ENCODE measurements at regions not wholly inside any gene's neighbourhood (a gene's known extent, or its start where the extent isn't known, plus 50 kb on each side); places are given as distances from the start of the nearest gene placed in this dataset.

DNA sequence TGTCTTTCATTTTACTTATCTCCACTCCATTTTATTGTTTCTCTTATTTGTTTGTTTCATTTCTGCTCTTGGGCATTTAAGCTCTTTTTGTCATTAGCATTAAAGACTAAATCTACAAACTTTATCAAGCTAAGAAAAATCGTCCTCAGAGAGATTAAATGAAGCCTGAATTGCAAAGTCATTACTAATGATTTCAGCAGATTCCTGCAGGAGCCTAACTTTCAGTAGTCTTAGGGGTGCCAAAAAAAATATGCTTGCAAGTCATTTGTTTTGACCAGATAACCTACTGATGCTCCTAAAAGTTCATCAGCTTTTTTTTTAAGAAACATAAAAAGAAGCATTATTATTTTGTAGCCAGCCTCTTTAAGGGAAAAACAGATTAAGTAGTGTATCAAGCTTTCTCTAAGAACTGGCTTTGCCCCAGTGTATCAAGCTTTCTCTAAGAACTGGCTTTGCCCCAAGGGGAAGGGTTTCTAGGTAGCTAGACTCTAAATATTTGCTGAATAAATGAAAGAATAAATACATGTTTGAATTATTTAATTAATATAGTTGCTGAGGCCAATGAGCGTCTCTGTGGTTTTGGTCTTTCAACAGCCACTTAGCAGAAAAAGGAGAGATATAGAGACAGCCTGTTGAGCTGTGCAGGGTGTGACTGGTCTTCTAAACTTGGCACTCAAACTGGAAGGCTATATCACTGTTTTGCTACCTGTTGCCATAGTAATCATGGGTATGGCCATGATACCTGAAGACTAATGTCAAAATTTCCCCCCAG, 174.2 kb downstream of the BTC start:
- H3K4me2 ChIP-seq (ENCODE audit: low read length) = no peak overlapping the region
- peaks cover 44% of the 10 kb centered on the region for H3K4me1 ChIP-seq (ENCODE audit: control insufficient read depth, insufficient read depth, low read length)
- no peak overlapping the region for H3K4me3 ChIP-seq (ENCODE audit: low read length)
- H3K9me3 ChIP-seq (replicated peaks; ENCODE audit: low read length) = no peaks in the 10 kb centered on the region
- H3K36me3 ChIP-seq (ENCODE audit: insufficient read depth, low read length) = no peaks in the 10 kb centered on the region
- H3K27me3 ChIP-seq (ENCODE audit: control insufficient read depth, insufficient read depth, low read length) = peaks cover 11% of the 10 kb centered on the region
- H3K9ac ChIP-seq (ENCODE audit: low read depth, low read length) = no peak overlapping the region

DNA sequence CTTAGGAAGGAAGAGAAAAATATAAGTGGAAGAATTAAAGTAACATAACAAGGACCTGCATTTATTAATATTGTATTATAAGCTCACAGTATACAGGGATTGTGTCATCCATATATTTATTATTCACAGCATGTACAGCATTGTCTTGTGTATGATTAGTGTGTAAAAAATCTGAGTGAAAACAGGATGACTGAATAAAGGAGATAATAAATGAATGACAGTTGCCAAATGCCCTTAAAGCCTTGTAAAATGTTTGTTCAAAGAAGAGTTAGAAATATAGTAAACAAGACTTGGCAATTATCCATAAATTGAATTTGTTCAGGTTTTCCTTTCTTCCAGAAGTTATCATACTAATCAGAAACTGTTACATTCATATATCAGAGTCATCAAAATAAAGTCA, 172.7 kb downstream of the BTC start:
- Histone ChIP-seq H3K27me3 (ENCODE audit: control insufficient read depth, insufficient read depth, low read length) (peaks cover 17% of the 10 kb centered on the region), H3K4me1 (ENCODE audit: control insufficient read depth, insufficient read depth, low read length) (peaks cover 53% of the 10 kb centered on the region), H3K4me3 (ENCODE audit: low read length) (no peak overlapping the region), H3K36me3 (ENCODE audit: insufficient read depth, low read length) (no peaks in the 10 kb centered on the region), H3K4me2 (ENCODE audit: low read length) (no peak overlapping the region), H3K9ac (ENCODE audit: low read depth, low read length) (no peak overlapping the region), H3K9me3 (replicated peaks; ENCODE audit: low read length) (no peaks in the 10 kb centered on the region)

DNA sequence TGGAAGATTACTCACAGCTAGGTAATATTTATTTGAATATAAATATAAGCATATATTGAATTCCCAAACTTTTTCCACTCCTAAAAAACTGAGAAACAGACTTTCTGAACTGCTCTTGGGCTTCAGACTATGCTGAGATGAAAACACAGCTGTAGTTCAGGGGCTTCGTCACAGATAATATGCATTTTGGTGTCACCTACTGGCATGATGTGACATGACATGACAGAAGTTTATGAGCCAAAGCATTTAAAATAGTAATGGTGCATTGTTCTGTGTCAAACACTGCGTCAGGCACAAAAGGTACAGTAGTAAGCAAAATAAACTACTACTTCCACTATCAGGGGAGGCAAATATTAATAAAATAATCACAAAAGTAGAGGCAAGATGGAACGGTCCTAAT, 171.3 kb downstream of the BTC start:
- Histone ChIP-seq H3K27me3 (ENCODE audit: control insufficient read depth, insufficient read depth, low read length) (peaks cover 17% of the 10 kb centered on the region), H3K4me1 (ENCODE audit: control insufficient read depth, insufficient read depth, low read length) (peaks cover 51% of the 10 kb centered on the region)

DNA sequence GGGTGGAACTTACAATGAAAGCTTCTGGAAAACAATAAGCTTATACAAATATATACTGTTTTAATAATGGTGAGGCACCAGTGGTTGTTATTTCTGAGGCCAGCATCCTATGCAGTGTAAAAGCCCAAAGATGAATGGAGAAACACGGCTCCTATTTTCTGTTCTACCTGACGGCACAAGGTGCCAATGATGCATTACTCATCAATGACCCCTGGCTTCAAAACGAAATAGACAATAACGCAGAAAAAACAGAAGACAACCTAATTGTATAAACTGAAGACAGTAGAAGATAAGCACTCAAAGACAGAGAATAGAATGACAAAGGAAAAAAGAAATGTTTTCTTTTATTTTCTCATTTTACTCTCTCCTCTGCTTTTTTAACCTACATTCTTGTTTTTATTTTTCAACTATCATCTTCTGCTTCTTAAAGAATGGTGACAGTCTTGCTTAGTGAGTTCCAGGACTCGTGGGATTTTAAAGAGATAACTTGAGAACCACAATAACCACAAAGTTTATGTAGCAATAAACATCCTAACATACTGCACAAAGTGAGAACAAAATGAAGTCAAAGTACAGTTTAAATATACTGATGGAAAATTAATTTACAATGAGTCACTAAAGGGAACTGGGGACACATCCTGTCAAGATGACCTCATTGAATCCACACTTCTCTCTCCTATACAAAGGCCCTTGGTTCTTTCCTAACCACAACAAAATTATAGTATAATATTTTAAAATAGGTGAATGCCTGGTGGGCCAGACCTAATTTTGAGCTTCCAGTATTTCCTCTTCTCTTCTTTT, 169.8 kb downstream of the BTC start:
- peaks cover 17% of the 10 kb centered on the region for H3K27me3 ChIP-seq (ENCODE audit: control insufficient read depth, insufficient read depth, low read length)
- H3K36me3 ChIP-seq (ENCODE audit: insufficient read depth, low read length) = no peaks in the 10 kb centered on the region
- no peaks in the 10 kb centered on the region for H3K9me3 ChIP-seq (replicated peaks; ENCODE audit: low read length)
- peak overlapping the region; percentile 52 for H3K9ac ChIP-seq (ENCODE audit: low read depth, low read length)
- peaks cover 46% of the 10 kb centered on the region for H3K4me1 ChIP-seq (ENCODE audit: control insufficient read depth, insufficient read depth, low read length)
- peak overlapping the region; percentile 72 for H3K4me2 ChIP-seq (ENCODE audit: low read length)
- H3K4me3 ChIP-seq (ENCODE audit: low read length) = peak overlapping the region; percentile 42

More for the DNA sequence above, 171.3 kb downstream of the BTC start:
- Histone ChIP-seq H3K36me3 (ENCODE audit: insufficient read depth, low read length) (no peaks in the 10 kb centered on the region), H3K4me2 (ENCODE audit: low read length) (no peak overlapping the region), H3K9me3 (replicated peaks; ENCODE audit: low read length) (no peaks in the 10 kb centered on the region), H3K4me3 (ENCODE audit: low read length) (no peak overlapping the region), H3K9ac (ENCODE audit: low read depth, low read length) (no peak overlapping the region)

DNA sequence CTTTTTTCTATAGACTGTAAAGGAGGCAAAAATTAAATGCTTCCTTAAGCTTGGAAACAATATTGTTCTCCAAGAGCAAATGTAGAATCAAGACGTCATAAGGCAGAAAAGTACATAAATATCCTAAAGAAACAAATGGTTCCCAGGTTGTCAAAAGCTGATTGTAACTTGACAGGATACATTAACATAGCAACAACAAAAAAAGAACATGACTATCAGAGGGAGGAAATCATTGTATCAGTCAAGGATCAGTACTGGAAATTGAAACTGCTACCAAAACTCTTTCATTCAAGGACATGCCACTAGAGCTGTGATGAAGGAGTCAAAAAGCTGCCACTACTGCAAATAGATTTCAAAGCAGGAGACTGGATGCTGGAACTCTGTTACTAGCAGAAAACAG, 168.3 kb downstream of the BTC start:
- peaks cover 38% of the 10 kb centered on the region for H3K4me1 ChIP-seq (ENCODE audit: control insufficient read depth, insufficient read depth, low read length)
- H3K9me3 ChIP-seq (replicated peaks; ENCODE audit: low read length) = no peaks in the 10 kb centered on the region
- H3K27me3 ChIP-seq (ENCODE audit: control insufficient read depth, insufficient read depth, low read length) = peaks cover 21% of the 10 kb centered on the region
- H3K9ac ChIP-seq (ENCODE audit: low read depth, low read length) = no peak overlapping the region
- H3K4me3 ChIP-seq (ENCODE audit: low read length) = no peak overlapping the region
- no peak overlapping the region for H3K4me2 ChIP-seq (ENCODE audit: low read length)
- no peaks in the 10 kb centered on the region for H3K36me3 ChIP-seq (ENCODE audit: insufficient read depth, low read length)

DNA sequence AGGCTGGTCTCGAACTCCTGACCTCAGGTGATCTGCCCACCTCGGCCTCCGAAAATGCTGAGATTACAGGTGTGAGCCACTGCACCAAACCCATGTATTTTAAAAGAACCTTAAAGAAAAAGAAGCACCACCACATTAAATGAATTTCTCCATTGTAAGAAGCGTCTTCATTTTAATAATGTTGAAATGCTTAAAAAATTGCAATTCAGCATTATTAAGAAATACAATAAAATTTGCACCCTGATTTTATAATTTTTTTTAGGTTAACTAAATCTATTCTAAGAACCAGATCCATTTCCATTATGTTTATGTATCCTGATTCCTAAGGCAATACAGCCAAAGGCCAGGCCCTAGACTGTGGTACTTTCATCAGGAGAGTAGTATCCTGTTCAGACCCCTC, 167.2 kb downstream of the BTC start:
- peaks cover 49% of the 10 kb centered on the region for H3K4me1 ChIP-seq (ENCODE audit: control insufficient read depth, insufficient read depth, low read length)
- H3K27me3 ChIP-seq (ENCODE audit: control insufficient read depth, insufficient read depth, low read length) = peaks cover 21% of the 10 kb centered on the region
- H3K9me3 ChIP-seq (replicated peaks; ENCODE audit: low read length) = no peaks in the 10 kb centered on the region
- no peak overlapping the region for H3K4me3 ChIP-seq (ENCODE audit: low read length)
- no peak overlapping the region for H3K4me2 ChIP-seq (ENCODE audit: low read length)
- no peaks in the 10 kb centered on the region for H3K36me3 ChIP-seq (ENCODE audit: insufficient read depth, low read length)
- no peak overlapping the region for H3K9ac ChIP-seq (ENCODE audit: low read depth, low read length)

DNA sequence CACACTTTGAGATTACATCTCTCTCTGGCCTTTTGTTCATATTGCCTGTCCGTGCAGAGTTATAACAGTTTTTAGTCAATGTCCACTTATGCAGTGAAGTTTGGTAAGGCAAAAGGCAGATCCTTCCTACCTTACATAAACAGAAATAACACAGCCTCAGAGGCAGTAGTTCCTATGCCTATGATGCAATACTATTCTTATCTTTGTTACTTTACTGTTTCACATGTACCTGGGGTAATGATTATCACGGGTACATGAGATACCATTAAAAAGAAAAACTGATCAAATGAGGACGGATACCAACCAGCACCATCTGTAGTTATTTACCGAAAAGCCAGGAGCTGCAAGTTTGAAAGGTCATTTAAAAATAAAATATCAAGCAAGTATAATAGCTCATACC, 166.8 kb downstream of the BTC start:
- no peak overlapping the region for H3K4me3 ChIP-seq (ENCODE audit: low read length)
- no peaks in the 10 kb centered on the region for H3K36me3 ChIP-seq (ENCODE audit: insufficient read depth, low read length)
- H3K4me1 ChIP-seq (ENCODE audit: control insufficient read depth, insufficient read depth, low read length) = peaks cover 53% of the 10 kb centered on the region
- no peak overlapping the region for H3K9ac ChIP-seq (ENCODE audit: low read depth, low read length)
- H3K27me3 ChIP-seq (ENCODE audit: control insufficient read depth, insufficient read depth, low read length) = peaks cover 19% of the 10 kb centered on the region
- H3K9me3 ChIP-seq (replicated peaks; ENCODE audit: low read length) = no peaks in the 10 kb centered on the region
- H3K4me2 ChIP-seq (ENCODE audit: low read length) = no peak overlapping the region

DNA sequence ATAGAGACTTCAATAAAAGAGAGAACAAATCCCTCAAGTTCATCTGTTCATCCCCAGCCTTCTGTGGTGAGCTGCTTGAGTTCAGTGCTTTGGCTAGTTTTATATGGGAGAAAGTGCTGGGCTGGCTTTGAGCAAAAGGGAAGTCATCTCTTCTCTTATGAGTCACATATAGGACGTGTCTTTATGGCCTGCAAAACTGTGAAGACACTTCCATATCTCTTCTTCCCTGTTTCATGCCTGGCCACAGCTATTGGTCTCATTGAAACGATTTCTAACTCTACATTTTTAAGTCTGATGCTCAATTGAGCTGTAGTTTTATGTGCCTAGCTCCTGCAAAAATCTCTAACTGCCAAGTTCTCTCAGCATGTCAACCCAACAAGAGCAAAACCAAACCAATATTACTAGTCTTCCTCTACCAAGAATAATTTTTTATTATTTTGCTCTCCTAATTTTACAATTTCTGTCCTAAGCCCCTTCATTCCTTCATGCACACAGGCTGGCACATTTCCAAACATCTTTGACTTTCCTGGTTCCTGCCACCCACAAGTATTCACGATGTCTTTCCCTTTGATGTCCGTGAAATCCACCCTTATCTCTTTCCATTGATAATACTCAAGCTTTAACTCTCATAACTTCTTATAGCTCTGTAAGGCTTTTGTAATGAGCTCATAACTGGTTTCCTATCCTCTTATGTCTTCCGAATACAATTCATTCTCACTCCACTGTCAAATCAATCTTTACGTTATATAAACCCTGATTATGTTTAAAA, 165.3 kb downstream of the BTC start:
- Histone ChIP-seq H3K4me3 (ENCODE audit: low read length) (no peak overlapping the region), H3K27me3 (ENCODE audit: control insufficient read depth, insufficient read depth, low read length) (peaks cover 11% of the 10 kb centered on the region), H3K9ac (ENCODE audit: low read depth, low read length) (no peak overlapping the region), H3K36me3 (ENCODE audit: insufficient read depth, low read length) (no peaks in the 10 kb centered on the region), H3K9me3 (replicated peaks; ENCODE audit: low read length) (no peaks in the 10 kb centered on the region), H3K4me2 (ENCODE audit: low read length) (no peak overlapping the region), H3K4me1 (ENCODE audit: control insufficient read depth, insufficient read depth, low read length) (peaks cover 52% of the 10 kb centered on the region)

DNA sequence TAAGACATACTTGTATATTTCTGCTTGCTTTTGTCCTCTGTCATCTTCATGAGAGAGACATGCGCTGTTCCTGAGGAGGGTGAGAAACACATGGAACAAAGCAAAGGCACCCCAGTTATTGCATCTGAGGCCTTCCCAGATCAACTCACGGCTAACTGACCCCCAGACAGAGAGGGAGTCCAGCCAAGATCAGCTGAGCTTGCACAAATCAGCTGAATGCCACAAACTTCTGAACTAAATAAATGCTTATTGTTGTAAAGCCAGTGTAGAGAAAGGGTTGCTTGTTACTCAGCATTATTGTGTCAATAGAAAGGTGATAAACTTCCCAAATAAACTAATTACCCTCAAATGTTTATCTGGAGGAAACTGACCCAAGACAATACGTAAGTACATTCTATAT, 163.8 kb downstream of the BTC start:
- Histone ChIP-seq H3K4me3 (ENCODE audit: low read length) (no peak overlapping the region), H3K9ac (ENCODE audit: low read depth, low read length) (no peak overlapping the region), H3K4me1 (ENCODE audit: control insufficient read depth, insufficient read depth, low read length) (peaks cover 39% of the 10 kb centered on the region), H3K4me2 (ENCODE audit: low read length) (no peak overlapping the region), H3K36me3 (ENCODE audit: insufficient read depth, low read length) (no peaks in the 10 kb centered on the region), H3K27me3 (ENCODE audit: control insufficient read depth, insufficient read depth, low read length) (peaks cover 11% of the 10 kb centered on the region), H3K9me3 (replicated peaks; ENCODE audit: low read length) (no peaks in the 10 kb centered on the region)

DNA sequence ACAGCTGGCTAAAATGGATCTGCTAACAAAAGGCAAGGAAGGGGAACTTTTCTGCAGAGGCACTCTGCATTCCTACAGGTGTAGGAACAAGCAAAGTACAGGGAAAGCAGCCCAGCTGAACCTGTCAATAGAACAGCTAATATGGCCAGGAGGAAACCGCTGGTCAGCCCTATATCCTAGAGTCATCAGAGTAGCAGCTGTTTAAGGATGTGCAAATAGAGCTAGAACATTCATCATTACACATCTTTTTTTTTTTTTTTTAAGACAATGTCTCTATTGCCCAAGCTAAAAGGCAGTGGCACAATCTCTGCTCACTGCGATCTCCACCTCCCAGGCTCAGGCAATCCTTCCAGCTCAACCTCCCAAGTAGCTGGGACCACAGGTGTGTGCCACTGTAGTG, 163.0 kb downstream of the BTC start:
- peaks cover 7% of the 10 kb centered on the region for H3K27me3 ChIP-seq (ENCODE audit: control insufficient read depth, insufficient read depth, low read length)
- no peak overlapping the region for H3K4me2 ChIP-seq (ENCODE audit: low read length)
- no peaks in the 10 kb centered on the region for H3K9me3 ChIP-seq (replicated peaks; ENCODE audit: low read length)
- peaks cover 34% of the 10 kb centered on the region for H3K4me1 ChIP-seq (ENCODE audit: control insufficient read depth, insufficient read depth, low read length)
- no peaks in the 10 kb centered on the region for H3K36me3 ChIP-seq (ENCODE audit: insufficient read depth, low read length)
- no peak overlapping the region for H3K9ac ChIP-seq (ENCODE audit: low read depth, low read length)
- H3K4me3 ChIP-seq (ENCODE audit: low read length) = no peak overlapping the region

DNA sequence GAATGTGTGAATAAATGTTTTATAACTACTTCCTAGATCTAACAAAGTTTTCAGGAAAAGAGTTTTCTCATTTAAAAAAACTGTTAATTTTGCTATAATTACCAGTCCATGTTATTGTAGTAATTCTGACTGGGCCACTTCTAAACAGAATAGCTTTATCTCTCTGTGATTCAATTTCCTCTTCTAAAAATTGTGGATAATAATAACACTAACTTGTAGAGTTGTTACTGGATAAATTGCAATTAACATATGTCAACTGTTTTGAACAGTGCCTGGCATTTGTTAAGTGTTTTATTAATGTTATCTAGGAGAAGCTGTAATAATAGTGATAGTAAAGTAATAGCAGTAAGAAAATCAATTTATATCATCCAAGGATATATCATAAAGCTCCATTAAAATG, 162.3 kb downstream of the BTC start:
- Histone ChIP-seq H3K4me1 (ENCODE audit: control insufficient read depth, insufficient read depth, low read length) (peaks cover 34% of the 10 kb centered on the region), H3K9ac (ENCODE audit: low read depth, low read length) (no peak overlapping the region), H3K27me3 (ENCODE audit: control insufficient read depth, insufficient read depth, low read length) (peaks cover 7% of the 10 kb centered on the region), H3K9me3 (replicated peaks; ENCODE audit: low read length) (no peaks in the 10 kb centered on the region), H3K36me3 (ENCODE audit: insufficient read depth, low read length) (no peaks in the 10 kb centered on the region), H3K4me3 (ENCODE audit: low read length) (no peak overlapping the region), H3K4me2 (ENCODE audit: low read length) (no peak overlapping the region)
